ENCODE measurements at regions not wholly inside any gene's neighbourhood (a gene's known extent, or its start where the extent isn't known, plus 50 kb on each side); places are given as distances from the start of the nearest gene placed in this dataset.
"Not testable (repeated sequence)": the region's sequence is repeated elsewhere in the genome, so short reads cannot be mapped to it uniquely, and the experiment has no call there.

GRCh38 chrX:20711366-20711765, 444.7 kb upstream of the RPS6KA3 start:
- DNase-seq = no peak

GRCh38 chrX:20693078-20693477, 426.4 kb upstream of the RPS6KA3 start:
- DNase-seq = no peak

GRCh38 chrX:20686256-20686655, 419.5 kb upstream of the RPS6KA3 start:
- DNase-seq = no peak

- DNase-seq = no peak
Observed at GRCh38 chrX:20685652-20686051, 418.9 kb upstream of the RPS6KA3 start.

GRCh38 chrX:20681683-20682082, 415.0 kb upstream of the RPS6KA3 start:
- no peak for DNase-seq

- DNase-seq = no peak
Observed at GRCh38 chrX:20680998-20681397, 414.3 kb upstream of the RPS6KA3 start.

- no peak for DNase-seq
Observed at GRCh38 chrX:20672476-20672875, 405.8 kb upstream of the RPS6KA3 start.

GRCh38 chrX:20671746-20672145, 405.0 kb upstream of the RPS6KA3 start:
- DNase-seq = not testable (repeated sequence)

- DNase-seq = no peak
Observed at GRCh38 chrX:20670611-20671010, 403.9 kb upstream of the RPS6KA3 start.

GRCh38 chrX:20668550-20668949, 401.8 kb upstream of the RPS6KA3 start:
- no peak for DNase-seq

GRCh38 chrX:20666331-20666730, 399.6 kb upstream of the RPS6KA3 start:
- no peak for DNase-seq

- DNase-seq = no peak
Observed at GRCh38 chrX:20665481-20665880, 398.8 kb upstream of the RPS6KA3 start.

- no peak for DNase-seq
Observed at GRCh38 chrX:20664774-20665173, 398.1 kb upstream of the RPS6KA3 start.

GRCh38 chrX:20664131-20664530, 397.4 kb upstream of the RPS6KA3 start:
- DNase-seq = no peak

GRCh38 chrX:20663336-20663735, 396.6 kb upstream of the RPS6KA3 start:
- no peak for DNase-seq

GRCh38 chrX:20656721-20657120, 390.0 kb upstream of the RPS6KA3 start:
- no peak for DNase-seq

GRCh38 chrX:20654596-20655106, 387.9 kb upstream of the RPS6KA3 start:
- no peak for DNase-seq

- DNase-seq = no peak
Observed at GRCh38 chrX:20653070-20653469, 386.4 kb upstream of the RPS6KA3 start.

GRCh38 chrX:20641954-20642353, 375.2 kb upstream of the RPS6KA3 start:
- no peak for DNase-seq

- DNase-seq = no peak
Observed at GRCh38 chrX:20639115-20639514, 372.4 kb upstream of the RPS6KA3 start.

GRCh38 chrX:20637351-20637750, 370.6 kb upstream of the RPS6KA3 start:
- no peak for DNase-seq

GRCh38 chrX:20633451-20633850, 366.7 kb upstream of the RPS6KA3 start:
- DNase-seq = no peak

GRCh38 chrX:20623448-20623847, 356.7 kb upstream of the RPS6KA3 start:
- no peak for DNase-seq

GRCh38 chrX:20620306-20620705, 353.6 kb upstream of the RPS6KA3 start:
- no peak for DNase-seq

- no peak for DNase-seq
Observed at GRCh38 chrX:20609916-20610415, 343.3 kb upstream of the RPS6KA3 start.

- DNase-seq = no peak
Observed at GRCh38 chrX:20606831-20607230, 340.1 kb upstream of the RPS6KA3 start.
